NCI-H774 (cell line): ENCODE measurements at regions not wholly inside any gene's neighbourhood (a gene's known extent, or its start where the extent isn't known, plus 50 kb on each side); places are given as distances from the start of the nearest gene placed in this dataset.

Source experiments
- DNase-seq: peaks from one replicate; lab custom pipeline; 2025; lab: John Stamatoyannopoulos, UW

DNA sequence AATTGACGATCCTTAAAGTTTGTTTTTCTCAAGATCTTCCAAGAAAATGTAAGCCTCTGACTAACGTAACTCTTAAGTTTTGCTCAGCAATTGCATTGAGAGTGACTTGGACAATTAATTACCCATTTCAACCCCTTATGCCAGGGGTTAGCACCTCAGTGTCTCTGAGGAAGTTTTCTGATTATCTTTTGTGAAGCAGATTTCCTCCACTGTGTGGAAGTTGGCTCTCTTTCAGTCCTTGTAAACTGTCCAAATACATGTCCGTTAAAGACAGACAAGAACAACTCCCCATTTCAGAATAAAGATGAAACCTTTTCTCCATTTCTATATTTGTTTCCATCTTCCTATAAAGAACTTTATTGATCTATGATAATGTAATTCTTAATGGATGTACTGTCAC, 296.4 kb upstream of the FMN2 start:
- no peak for DNase-seq

DNA sequence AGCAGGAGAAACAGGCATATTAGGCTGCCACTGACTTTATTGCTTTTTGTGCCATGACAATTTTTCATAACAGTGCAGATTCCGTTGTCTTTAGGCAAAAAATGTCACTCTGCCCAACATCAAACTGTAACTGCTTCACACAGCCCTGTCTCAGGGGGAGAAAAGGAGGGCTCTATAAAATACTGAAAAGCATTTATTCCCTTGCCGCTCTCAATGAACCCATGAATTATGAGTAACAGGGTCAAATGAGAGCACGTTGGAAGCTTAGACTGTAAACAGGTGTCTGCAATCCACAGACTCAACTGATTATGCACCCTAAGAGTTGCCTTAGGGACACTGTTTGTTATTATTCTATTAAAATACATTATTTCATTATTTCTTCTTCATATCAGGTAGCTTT, 292.1 kb upstream of the FMN2 start:
- no peak for DNase-seq

DNA sequence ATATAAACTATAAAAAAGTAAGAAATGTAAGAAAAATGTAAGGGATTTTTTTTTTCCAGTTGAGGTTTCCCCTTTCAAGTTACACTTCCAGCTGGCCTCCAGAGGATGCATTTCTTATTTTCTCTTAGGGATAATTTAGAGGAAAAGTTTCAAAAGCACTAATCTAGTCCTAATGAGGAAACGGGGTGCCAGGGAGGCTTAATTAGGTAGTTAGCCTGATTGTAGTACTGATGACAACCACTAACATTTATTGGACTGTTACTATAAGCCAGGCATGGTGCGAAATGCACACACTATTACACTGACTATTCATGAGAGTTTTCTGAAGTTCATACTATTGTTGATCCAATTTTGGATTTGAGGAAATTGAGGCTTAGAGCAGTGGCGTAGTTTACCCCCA, 290.8 kb upstream of the FMN2 start:
- DNase-seq = no peak

DNA sequence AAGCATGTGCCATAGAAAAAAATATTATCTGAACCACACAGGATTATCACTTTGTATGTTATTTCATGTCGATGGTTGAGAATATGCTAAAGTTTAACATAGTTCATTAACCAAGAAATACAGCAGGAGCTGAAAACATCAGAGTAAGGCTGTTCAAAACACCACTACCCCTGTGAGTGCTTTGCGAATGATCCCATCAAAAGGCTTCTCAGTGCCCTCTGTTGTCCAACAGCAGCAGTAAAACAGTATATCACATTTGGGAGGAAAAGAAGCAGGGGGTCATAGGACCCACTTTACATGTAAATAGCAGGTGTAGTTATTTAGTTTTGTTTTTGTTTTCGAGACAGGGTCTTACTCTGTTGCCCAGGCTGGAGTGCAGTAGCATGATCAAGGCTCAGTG, 289.4 kb upstream of the FMN2 start:
- no peak for DNase-seq

DNA sequence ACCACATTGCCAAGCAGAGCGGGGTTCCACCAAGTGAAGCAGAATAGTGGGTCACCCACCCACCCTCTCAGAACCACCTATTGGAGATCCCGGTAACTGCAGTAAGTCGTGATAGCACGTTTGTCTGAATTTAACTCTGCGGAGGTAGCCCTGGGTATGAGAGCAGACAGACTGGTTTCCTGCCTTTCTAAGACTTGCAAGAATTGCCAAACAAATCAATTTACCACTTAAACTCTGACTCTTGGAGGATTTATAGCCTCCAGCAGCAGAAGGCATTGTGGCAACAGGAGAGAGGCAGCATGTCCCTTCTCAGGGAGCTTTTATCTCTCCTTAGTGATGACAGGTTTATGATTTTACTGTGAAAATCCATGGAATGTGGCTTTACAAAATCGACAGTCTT, 287.9 kb upstream of the FMN2 start:
- no peak for DNase-seq

DNA sequence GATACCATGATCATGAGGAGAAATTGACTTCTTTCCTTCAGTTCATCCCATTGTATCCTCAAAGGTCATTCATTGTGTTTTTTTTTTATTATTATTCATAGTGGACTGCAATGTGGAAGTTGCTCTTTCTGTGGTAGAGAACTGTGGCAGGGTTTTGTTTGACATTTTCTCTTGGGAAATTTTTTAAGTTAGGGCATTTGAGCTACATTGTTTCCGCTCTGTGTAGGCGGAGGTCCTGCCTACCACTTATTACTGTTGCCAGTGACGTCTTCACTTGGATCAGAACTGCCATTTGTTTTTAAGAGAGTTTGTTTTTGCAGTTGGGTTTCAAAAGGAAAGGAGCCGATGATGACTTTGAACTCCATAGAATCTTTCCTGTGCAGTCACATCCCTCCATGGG, 287.4 kb upstream of the FMN2 start:
- no peak for DNase-seq

DNA sequence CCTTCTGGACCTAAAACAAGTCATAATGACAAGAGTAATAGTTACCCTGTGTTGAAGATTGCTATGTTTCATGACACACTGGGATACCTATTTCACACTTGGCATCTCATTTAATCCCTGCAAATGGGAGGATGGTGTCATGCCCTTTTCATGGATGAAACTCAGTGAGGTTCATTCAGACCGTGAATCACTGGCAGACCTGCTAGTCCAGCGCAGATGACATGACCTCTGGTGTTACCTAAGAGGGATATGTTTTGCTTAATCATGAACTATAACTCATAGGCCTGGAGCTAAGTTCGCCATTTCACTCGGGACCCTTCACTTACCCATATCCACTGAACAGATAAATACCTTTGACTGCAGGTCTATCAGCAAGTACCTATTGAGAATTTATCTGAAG, 286.6 kb upstream of the FMN2 start:
- DNase-seq = no peak

DNA sequence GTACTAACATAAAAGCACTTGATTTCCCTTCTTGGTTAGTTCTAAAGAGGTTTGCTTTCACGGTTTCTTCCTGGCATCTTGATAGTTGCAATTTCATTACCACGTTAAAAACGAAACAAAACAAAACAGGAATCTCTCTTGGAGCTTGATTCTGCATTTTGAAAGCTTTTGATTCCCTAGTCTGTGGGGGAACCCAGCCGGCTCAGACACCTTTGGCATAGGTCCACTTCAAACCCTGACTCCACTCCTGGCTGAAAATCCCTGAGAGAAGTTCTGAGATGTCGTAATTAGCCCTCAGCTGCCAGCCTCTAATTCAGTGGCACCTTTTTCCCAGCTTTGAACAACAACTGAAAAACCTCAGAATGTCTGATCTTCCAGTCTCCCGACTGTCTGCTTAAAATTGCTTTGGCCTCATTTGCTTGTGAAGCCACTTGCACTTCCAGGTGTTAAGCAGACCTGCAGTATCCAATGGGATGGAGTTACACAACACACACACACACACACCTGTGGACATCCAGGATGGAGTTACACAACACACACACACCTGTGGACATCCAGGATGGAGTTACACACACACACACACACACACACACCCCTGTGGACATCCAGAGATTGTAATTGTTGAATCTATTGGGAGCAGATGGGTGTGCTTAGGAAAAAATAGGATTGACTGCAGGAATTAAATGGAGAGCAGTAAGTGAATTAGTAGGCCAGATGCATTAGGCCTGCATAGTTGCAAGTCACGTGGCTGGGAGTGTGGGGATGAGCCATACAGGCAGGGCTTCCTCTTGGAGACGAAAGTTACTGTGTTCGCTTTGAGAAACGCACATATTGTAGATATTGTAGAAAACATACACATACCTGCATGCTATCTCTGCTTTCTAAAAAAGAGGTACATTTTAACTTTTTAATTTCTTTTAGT, 285.6 kb upstream of the FMN2 start:
- DNase-seq = no peak

DNA sequence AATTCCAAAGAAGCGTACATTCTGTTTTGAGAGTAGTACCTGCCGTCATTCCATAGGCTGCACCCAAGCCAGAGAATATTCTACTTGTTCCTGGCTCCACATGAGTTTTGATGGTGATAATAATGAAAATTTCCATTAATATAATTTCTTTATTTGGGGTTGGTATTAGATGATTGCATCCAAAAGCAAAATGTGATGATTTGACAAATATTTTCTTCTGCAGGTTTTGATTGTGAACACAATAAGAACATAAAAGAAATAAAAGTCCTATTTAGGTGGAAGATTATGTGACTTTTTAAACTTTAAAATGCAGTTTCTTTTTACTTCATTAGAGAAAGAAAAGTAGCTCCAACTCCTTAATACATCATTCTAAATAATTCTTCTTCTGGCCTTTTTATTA, 284.8 kb upstream of the FMN2 start:
- no peak for DNase-seq

DNA sequence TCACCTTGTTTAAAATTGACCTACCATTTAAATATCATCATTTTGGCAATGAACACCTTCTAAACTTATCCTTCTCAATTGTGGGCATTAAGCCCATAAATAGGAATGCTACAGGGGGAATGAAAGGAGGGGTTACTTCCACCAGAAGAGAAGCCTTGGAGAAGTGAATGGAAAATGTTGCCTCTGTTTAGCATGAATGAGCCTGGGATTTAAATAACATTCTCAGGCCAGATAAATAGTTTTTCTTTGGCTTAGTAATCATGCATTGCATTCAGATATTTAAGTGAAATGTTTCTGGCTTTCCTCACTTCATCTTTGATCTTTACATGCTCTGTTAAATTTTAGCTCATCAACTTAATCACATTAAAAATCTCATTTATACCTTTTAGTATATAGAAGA, 284.3 kb upstream of the FMN2 start:
- DNase-seq = no peak

DNA sequence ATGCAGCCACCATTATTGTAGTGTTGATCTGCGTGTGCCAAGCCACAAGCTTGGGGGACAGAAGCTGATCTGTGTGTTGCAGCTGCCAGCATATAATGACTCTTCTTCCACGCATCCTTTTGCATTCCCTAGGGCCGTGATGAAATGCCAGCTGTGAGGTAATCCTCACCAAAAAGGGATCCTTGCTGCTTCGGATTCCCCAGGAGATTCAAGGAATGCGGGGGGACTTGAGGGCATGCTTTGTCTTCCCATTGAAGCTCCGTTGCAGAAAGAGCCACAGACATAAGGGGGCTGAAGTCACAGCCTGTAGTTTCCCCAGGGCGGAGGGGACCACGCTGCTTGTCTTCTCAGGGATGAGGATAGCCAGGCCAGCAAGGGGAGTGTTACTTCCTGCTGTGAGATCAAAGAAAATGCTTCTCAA, 281.6 kb upstream of the FMN2 start:
- no peak for DNase-seq

DNA sequence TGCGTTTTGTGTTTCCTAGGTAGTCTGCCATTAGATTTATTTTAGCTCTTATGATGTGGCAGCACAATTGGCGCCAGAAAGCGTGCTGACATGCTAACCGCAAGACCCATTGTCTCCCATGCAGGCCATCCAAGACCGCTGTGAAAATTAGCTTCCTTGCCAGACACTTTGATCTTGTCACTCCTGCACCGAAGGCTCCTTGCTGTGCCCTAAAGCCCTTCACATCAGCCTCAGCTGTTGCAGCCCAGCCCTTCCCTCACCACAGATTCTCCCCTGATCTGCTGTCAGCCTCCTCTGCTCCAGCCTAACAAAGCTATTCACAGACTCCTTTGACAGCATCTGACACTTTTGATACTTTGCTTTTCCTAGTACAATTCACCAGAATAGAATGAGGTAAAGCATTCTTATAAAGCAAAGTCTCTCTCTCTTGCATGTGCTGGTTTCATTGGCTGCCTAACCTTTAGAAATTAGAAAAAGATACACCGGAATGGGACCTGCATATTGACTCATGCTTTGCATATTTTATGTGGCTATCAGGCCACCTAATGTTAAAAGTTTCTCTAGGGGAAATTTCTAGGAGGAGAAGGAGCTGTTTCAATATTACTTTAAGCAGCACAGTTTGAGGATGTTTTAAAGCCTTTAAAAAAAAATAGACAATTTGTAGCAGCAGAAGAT, 280.3 kb upstream of the FMN2 start:
- DNase-seq = no peak

DNA sequence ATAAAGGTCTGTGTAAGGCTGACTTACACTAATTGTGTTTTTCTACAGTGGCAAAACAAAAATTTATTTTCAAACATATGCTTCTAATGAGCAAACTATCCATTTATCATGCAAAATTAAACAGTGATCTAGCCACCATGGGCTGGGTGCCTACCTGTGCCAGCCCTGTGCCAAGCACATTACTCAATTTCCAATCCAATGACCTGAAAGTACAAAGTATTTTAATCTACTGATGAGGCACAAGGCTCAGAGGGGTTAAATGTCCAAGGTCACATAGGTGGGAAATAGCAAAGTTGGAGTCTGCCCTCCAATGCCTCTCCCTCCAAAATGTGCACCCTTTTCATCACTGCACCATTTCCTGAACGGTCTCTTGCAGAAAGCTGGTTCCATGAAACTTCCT, 279.1 kb upstream of the FMN2 start:
- no peak for DNase-seq

DNA sequence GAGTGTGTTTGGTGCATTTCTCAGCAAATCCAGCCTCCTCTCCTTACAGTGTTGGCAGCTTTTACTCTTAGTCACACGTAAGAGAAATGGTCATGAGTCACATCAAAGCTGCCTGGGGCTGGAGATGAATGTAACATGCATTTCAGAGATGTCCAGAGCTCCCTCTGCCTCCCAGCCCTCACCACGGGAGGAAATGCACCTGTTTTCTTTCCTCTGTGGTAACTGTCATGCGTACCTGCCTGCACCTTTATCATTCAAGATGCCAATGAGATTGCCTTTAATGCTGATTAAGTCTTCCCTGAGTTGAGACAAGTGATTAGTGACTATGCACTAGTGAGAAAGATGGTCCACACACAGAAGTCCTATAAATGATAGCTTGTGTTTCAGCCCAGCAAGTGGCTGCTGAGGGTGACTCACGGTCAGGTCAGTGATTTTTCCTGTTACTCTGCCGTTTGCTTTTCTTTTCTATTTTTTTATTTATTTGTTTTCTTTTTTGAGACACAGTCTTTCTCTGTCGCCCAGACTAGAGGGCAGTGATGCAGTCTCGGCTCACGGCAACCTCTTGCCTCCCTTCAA, 277.3 kb upstream of the FMN2 start:
- no peak for DNase-seq

DNA sequence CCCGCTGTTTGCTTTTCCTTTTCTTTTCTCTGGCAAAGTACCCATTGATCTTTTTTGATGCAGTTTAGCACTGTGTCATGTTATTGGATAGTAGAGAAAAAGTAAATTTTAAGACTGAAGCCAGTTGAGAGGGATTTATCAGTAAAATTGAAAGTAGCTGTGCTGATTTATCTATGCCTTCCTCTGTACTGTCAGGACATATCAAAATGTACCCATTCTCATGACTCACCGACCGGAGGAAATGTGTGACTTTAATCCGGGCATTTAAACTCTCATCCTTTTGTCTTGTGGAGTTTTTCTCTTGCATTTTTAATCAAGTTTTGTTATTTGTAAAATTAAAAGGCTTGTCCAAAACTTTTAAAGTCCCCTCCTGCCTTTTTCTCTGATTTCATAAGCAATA, 276.6 kb upstream of the FMN2 start:
- DNase-seq = no peak

DNA sequence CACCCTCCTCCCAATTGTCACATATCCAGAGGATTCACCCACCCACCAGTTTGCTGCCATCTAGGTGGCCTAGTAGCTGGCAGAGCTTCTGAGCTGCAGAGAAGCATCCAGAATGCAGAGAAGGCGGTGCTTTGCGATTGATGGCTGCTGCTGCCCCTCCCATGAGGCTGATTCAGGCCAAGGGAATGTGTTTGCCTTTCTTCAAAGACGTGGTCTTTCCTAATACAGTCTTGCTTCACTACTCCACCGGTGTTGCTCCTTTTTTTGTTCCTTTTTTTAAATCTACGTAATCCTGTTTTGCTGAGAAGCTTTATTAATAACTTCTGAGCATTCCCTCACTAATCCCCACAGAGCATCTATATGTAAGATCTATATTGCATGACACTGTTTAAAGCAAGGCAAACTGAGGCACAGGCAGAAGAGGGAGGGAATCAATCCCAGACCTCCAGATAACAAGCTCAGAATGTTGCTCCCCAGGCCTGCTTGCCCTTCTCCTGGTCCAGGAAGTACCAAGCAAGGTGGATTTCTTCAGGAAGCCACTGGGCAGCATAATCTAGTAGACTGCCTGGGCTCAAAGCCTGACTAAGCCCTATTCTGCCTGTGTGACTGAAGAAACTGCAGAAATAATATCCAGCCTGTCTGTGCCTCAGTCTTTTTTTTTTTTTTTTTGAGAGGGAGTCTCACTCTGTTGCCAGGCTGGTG, 275.5 kb upstream of the FMN2 start:
- no peak for DNase-seq

DNA sequence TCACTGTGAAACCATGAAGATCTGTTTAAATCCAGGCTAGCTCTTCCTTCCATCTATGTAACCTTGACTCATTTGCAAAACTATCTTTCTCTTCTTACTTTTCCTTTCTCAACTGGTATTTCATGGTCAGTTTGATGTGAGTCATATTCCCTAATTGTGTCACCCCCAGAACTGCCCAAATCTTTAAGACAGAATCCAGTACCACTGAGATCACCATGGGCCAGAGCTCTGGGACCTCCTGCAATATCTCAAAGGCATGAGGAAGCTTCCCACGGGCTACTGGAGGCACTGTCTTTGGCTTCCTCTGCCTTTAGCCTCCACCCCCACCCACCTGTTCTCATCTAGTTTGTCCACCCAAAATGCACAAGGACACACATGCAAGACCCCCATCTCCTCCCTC, 274.4 kb upstream of the FMN2 start:
- no peak for DNase-seq

DNA sequence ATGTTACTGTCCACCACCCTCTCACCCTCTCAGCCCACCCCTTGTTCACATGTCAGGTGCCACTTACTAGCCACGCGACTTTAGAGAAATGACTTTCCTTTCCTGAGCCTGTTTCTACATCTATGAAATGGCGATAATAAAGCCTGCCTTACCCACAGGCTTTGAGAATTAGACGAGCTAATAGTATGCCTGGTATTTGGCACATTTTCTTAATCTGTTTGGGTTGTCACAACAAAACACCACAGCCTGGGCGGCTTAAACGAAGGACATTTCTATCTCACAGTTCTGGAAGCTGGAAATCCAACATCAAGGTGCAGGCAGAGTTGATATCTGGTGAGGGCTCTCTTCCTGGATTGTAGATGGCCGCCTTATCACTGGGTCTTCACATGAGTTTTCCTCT, 273.9 kb upstream of the FMN2 start:
- no peak for DNase-seq

DNA sequence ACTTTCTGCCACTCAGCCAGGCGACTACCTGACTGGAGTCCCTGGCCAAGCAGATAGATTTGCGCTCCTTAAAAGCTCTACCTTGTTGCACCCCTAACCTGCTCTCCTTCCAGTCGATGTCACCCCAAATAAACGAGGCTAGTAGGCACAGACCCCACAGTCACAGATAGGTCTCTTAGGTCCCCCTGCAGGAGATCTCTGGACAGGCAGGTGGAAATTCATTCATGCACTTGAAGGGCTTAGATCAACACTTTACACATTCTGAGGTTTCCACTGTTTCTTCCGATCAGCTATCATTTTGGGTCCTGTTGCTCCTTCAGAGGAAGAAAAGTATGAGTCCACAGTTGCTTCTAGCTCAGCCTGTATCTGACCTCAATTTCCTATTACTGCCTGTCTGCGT, 272.6 kb upstream of the FMN2 start:
- DNase-seq = no peak

DNA sequence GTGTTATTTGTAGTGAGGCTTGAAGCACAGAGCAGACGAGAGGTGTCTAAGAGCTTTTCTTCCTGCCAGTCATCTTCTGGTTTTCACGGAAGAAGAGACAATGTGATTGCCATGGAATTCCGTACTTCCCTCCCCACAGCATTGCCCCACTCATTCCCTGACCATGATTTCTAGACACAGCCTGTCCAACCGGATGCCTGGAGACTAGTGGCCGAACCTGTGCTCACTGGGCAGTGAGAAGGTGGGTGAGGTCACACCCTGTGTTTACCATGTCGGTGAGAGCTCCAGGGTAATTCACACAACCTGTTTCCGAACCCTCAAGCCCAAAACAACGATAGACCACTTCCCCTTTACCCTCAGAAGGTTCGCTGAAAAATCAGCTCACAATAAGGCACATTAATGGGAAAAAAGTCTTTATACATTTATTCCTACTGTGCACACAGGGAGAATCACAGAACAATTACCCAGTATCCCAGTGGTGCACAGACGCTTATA, 271.9 kb upstream of the FMN2 start:
- DNase-seq = no peak

DNA sequence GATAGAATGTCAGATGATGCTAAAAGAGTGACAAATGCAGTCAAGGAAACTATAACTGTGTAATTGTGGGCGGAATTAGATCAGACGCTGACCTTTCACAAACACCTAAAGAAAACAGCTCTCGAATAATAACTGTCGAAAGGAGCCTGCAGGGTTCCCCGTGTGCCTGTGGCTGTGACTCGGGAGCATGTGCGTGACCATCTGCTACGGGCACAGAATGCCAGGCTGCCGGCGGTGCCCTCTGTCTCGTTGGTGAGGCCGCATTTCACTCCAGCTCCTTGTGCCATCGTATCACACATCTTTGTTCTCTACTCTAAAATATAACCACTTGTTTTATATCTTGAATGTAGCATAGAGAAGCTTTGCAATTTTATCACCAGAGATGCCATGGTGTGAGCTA, 267.8 kb upstream of the FMN2 start:
- no peak for DNase-seq

DNA sequence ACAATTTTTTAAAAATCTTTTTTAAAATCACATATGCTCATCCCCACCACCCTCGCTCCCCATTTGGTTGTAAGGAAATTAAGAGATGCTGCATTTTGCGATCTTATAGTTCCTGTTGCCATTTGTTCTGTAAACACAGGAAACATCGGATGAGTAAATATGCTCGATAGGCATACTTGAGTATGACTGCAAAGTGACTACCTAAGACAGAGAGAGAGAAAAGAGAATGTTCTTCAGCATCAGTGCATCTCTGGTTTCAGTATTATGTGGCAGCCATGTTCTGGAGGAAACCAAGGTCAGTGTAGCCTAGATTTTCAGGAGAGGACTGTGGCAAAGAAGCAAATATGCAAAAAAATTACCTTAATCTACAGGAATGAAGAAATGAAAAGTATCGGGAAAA, 265.5 kb upstream of the FMN2 start:
- no peak for DNase-seq

DNA sequence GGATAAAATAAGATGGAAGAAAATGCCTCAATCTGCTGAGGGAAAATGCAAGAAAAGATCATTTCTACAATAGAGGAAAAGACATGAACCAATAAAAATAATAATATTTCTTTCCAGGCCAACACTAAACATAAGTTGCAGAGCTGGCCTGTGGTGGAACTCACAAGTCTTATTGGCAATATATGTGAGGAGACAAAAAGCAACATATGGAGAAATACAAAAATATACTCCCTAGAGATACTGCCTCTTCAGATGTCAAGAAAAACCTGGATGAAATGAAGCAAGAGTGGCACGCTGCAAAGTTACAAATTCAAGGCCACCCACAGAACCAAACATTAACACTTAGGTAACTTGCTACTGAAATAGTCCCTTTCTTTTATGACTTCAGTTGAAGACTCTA, 264.9 kb upstream of the FMN2 start:
- DNase-seq = no peak
